Astrocyte (in vitro differentiated cells and primary cell): ENCODE measurements at regions not wholly inside any gene's neighbourhood (a gene's known extent, or its start where the extent isn't known, plus 50 kb on each side); places are given as distances from the start of the nearest gene placed in this dataset.

Experiments used
- DNase-seq: peaks from one replicate; pipeline ENCODE4 v3.0.0-alpha.2; 2010; ENCODE audit warnings: low read depth
- FAIRE-seq: peaks from 2 replicates; lab custom pipeline; 2011; peaks lifted over from hg19 to GRCh38; lab: Jason Lieb, UNC
- H2AFZ ChIP-seq: 2 replicates; pipeline ENCODE4 v1.6.0; 2012; ENCODE audit warnings: low read depth, low read length, inconsistent platforms
- H3K27ac ChIP-seq: 2 replicates; pipeline ENCODE4 v1.5.1; 2011; ENCODE audit warnings: low read depth, low read length, inconsistent platforms
- H3K27me3 ChIP-seq: 2 replicates; pipeline ENCODE4 v1.6.0; 2011; ENCODE audit warnings: low read length, inconsistent platforms; ENCODE audit not compliant: insufficient read depth
- H3K36me3 ChIP-seq: 2 replicates; pipeline ENCODE4 v1.5.1; 2011; ENCODE audit warnings: low read length, inconsistent platforms; ENCODE audit not compliant: insufficient read depth
- H3K4me1 ChIP-seq: 2 replicates; pipeline ENCODE4 v1.5.1; 2011; ENCODE audit warnings: low read length, inconsistent platforms; ENCODE audit not compliant: insufficient read depth
- H3K4me2 ChIP-seq: 2 replicates; pipeline ENCODE4 v1.6.0; 2012; ENCODE audit warnings: low read length, inconsistent platforms
- H3K4me3 ChIP-seq: 2 replicates; pipeline ENCODE4 v1.5.1; 2011; ENCODE audit warnings: low read depth, mild to moderate bottlenecking, low read length, inconsistent platforms; ENCODE audit not compliant: insufficient read depth
- H3K79me2 ChIP-seq: 2 replicates; pipeline ENCODE4 v1.6.0; 2012; ENCODE audit warnings: mild to moderate bottlenecking, low read length, inconsistent platforms; ENCODE audit not compliant: insufficient read depth
- H3K9ac ChIP-seq: 2 replicates; pipeline ENCODE4 v1.6.0; 2012; ENCODE audit warnings: mild to moderate bottlenecking, low read length, inconsistent platforms
- H3K9me3 ChIP-seq: 2 replicates; pipeline ENCODE4 v1.5.1; 2012; ENCODE audit warnings: low read depth, mild to moderate bottlenecking, low read length, inconsistent platforms; ENCODE audit not compliant: insufficient read depth
- H4K20me1 ChIP-seq: 2 replicates; pipeline ENCODE4 v1.6.0; 2012; ENCODE audit warnings: low read length, inconsistent platforms; ENCODE audit not compliant: insufficient read depth
- H3K27ac Mint-ChIP-seq: one replicate; pipeline ENCODE4 v1.8.0; 2021; ENCODE audit warnings: mild to moderate bottlenecking, mixed read lengths; ENCODE audit not compliant: unreplicated experiment
- H3K27me3 Mint-ChIP-seq: one replicate; pipeline ENCODE4 v1.8.0; 2021; ENCODE audit warnings: low read depth, mixed read lengths; ENCODE audit not compliant: unreplicated experiment
- H3K36me3 Mint-ChIP-seq: one replicate; pipeline ENCODE4 v1.8.0; 2021; ENCODE audit warnings: low read depth, mixed read lengths; ENCODE audit not compliant: unreplicated experiment
- H3K4me1 Mint-ChIP-seq: one replicate; pipeline ENCODE4 v1.8.0; 2021; ENCODE audit warnings: low read depth, mixed read lengths; ENCODE audit not compliant: unreplicated experiment
- H3K4me3 Mint-ChIP-seq: one replicate; pipeline ENCODE4 v1.8.0; 2021; ENCODE audit warnings: mild to moderate bottlenecking, moderate library complexity, mixed read lengths; ENCODE audit not compliant: unreplicated experiment
- H3K9me3 Mint-ChIP-seq: one replicate; pipeline ENCODE4 v1.8.0; 2021; ENCODE audit warnings: mild to moderate bottlenecking, mixed read lengths; ENCODE audit not compliant: unreplicated experiment
- EZH2 ChIP-seq: IDR thresholded peaks from 2 replicates; pipeline ENCODE4 v1.6.1; 2012; ENCODE audit warnings: mild to moderate bottlenecking, low read length, inconsistent platforms; ENCODE audit not compliant: insufficient read depth
- TF ChIP-seq, protein P1 (sequence below): IDR thresholded peaks from 2 replicates; pipeline ENCODE4 v1.5.1; 2011; ENCODE audit warnings: low read depth, mild to moderate bottlenecking, inconsistent platforms, low read length, moderate library complexity; ENCODE audit not compliant: insufficient read depth

DNA sequence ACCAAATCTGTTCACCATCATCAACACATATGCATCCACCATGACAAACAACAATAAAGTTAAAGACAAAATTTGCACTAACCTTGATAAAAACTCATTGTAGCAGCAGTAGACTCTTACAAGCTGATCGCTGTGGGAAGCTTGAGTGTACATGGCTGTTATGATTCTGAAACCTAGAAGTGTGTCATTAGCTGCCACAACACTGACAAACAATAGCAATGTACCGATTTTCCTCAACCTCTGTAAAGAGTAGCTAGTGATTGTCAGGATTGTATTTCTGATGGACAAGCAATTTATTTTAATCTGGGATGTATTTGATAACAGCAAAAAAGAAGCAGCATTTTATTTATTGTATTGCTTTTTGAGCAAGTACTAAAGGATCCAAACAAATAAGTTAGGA, 1357.7 kb downstream of the ROBO1 start:
- no peak for FAIRE-seq
- H3K4me3 Mint-ChIP-seq, result no peak overlapping the region

DNA sequence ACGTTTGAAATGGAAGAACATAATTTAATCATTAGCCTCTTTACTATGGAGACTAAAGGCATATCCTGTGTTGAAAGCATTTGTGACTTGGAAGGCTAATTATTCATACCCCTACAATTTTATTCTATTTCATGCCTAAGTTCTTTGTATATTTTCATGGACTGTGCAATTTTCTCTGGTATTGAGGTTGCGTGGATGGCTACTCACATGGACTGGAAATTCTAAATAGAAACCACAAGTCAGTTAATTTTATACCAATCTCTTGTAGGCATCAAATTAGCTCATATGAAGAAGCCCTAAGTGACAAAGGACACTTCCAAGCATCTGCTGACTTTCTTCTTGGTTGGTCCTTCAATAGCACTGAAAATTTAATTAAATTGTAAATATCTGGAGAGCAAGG, 1353.5 kb downstream of the ROBO1 start:
- Mint-ChIP-seq H3K4me1 (no peaks in the 10 kb centered on the region), H3K27me3 (no peaks in the 10 kb centered on the region), H3K4me3 (no peak overlapping the region), H3K36me3 (no peaks in the 10 kb centered on the region), H3K9me3 (no peaks in the 10 kb centered on the region), H3K27ac (no peak overlapping the region)
- no peak overlapping the region for H3K4me2 ChIP-seq
- no peaks in the 10 kb centered on the region for H3K9me3 ChIP-seq
- H3K4me1 ChIP-seq, result no peaks in the 10 kb centered on the region
- H3K27me3 ChIP-seq, result no peaks in the 10 kb centered on the region
- H3K36me3 ChIP-seq, result no peaks in the 10 kb centered on the region
- H3K27ac ChIP-seq, result no peak overlapping the region
- H4K20me1 ChIP-seq, result no peaks in the 10 kb centered on the region
- H2AFZ ChIP-seq, result no peak overlapping the region
- no peak overlapping the region for H3K9ac ChIP-seq
- no peaks in the 10 kb centered on the region for H3K79me2 ChIP-seq
- FAIRE-seq (no peak), DNase-seq (no peak)
- TF ChIP-seq, protein P1, sequence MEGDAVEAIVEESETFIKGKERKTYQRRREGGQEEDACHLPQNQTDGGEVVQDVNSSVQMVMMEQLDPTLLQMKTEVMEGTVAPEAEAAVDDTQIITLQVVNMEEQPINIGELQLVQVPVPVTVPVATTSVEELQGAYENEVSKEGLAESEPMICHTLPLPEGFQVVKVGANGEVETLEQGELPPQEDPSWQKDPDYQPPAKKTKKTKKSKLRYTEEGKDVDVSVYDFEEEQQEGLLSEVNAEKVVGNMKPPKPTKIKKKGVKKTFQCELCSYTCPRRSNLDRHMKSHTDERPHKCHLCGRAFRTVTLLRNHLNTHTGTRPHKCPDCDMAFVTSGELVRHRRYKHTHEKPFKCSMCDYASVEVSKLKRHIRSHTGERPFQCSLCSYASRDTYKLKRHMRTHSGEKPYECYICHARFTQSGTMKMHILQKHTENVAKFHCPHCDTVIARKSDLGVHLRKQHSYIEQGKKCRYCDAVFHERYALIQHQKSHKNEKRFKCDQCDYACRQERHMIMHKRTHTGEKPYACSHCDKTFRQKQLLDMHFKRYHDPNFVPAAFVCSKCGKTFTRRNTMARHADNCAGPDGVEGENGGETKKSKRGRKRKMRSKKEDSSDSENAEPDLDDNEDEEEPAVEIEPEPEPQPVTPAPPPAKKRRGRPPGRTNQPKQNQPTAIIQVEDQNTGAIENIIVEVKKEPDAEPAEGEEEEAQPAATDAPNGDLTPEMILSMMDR, result no peak
- TF ChIP-seq EZH2, result no peak
- no peak overlapping the region for H3K4me3 ChIP-seq

More for the DNA sequence above, 1357.7 kb downstream of the ROBO1 start:
- DNase-seq, result no peak
- no peak overlapping the region for H3K4me2 ChIP-seq
- no peak overlapping the region for H3K27ac Mint-ChIP-seq
- no peak overlapping the region for H3K4me3 ChIP-seq
- no peaks in the 10 kb centered on the region for H3K4me1 Mint-ChIP-seq
- H3K27me3 Mint-ChIP-seq, result no peaks in the 10 kb centered on the region
- no peaks in the 10 kb centered on the region for H3K36me3 Mint-ChIP-seq
- H3K9me3 ChIP-seq, result no peaks in the 10 kb centered on the region
- no peaks in the 10 kb centered on the region for H3K36me3 ChIP-seq
- H3K9me3 Mint-ChIP-seq, result no peaks in the 10 kb centered on the region
- no peaks in the 10 kb centered on the region for H3K27me3 ChIP-seq
- no peaks in the 10 kb centered on the region for H3K79me2 ChIP-seq
- no peaks in the 10 kb centered on the region for H4K20me1 ChIP-seq
- no peaks in the 10 kb centered on the region for H3K4me1 ChIP-seq
- H3K27ac ChIP-seq, result no peak overlapping the region
- no peak for TF ChIP-seq EZH2
- TF ChIP-seq, protein P1, result no peak
- no peak overlapping the region for H3K9ac ChIP-seq
- H2AFZ ChIP-seq, result no peak overlapping the region

DNA sequence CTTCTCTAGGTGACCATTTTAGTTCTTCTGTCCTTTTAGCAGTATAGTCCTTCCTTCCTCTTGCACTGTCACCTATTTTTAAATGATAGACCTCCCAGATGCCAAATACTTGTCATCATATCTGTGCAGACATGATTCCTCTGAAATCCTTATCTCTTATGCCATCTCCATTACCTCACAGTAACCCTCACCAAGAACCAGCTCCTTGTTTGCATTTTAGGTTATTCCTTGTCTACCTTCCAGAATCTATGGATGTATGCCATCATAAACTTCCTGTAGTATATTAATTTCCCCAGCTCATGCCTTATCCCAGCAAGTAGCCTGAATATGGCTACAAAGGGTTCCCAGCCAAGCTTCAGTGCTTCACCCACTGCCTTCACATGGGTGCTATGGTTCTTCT, 1347.2 kb downstream of the ROBO1 start:
- DNase-seq, result no peak
- Mint-ChIP-seq H3K27ac (no peak overlapping the region), H3K4me1 (no peaks in the 10 kb centered on the region), H3K9me3 (no peaks in the 10 kb centered on the region), H3K36me3 (no peaks in the 10 kb centered on the region), H3K27me3 (no peaks in the 10 kb centered on the region), H3K4me3 (no peak overlapping the region)
- Histone ChIP-seq H3K9me3 (no peaks in the 10 kb centered on the region), H2AFZ (no peak overlapping the region), H3K79me2 (no peaks in the 10 kb centered on the region), H3K4me3 (no peak overlapping the region), H3K27ac (no peak overlapping the region), H3K27me3 (no peaks in the 10 kb centered on the region), H3K9ac (no peak overlapping the region), H4K20me1 (no peaks in the 10 kb centered on the region), H3K4me1 (no peaks in the 10 kb centered on the region), H3K4me2 (no peak overlapping the region), H3K36me3 (no peaks in the 10 kb centered on the region)
- no peak for FAIRE-seq
- TF ChIP-seq EZH2, result no peak
- TF ChIP-seq, protein P1, result no peak
